Activated B cell treated with CpG ODN at 0.5 μM for 24 hours (primary cell): ENCODE measurements at regions not wholly inside any gene's neighbourhood (a gene's known extent, or its start where the extent isn't known, plus 50 kb on each side); places are given as distances from the start of the nearest gene placed in this dataset.

ENCODE experiments used
- ATAC-seq: fragments of 200-7000 bp; cut with Tn5 transposase; one replicate; pipeline ENCODE4 v1.10.0; 2021; ENCODE audit warnings: low read depth, mild to moderate bottlenecking, moderate library complexity
- CTCF ChIA-PET: fragments of 350-600 bp; sonication (Branson Sonifier 250); formaldehyde crosslinking; loops from one replicate; lab custom pipeline; 2021; ENCODE audit warnings: antibody characterized with exemption; lab: Charles Lee
- POLR2A ChIA-PET: fragments of 350-600 bp; sonication (Branson Sonifier 250); formaldehyde crosslinking; loops from one replicate; lab custom pipeline; 2021; ENCODE audit warnings: antibody characterized with exemption; lab: Charles Lee
- DNase-seq: peaks from one replicate; pipeline ENCODE4 v3.0.0; 2022
- H3K27ac Mint-ChIP-seq: one replicate; pipeline ENCODE4 v1.8.0; 2020; ENCODE audit warnings: mixed read lengths
- H3K27me3 Mint-ChIP-seq: one replicate; pipeline ENCODE4 v1.8.0; 2021; ENCODE audit warnings: mixed read lengths
- H3K36me3 Mint-ChIP-seq: one replicate; pipeline ENCODE4 v1.8.0; 2021; ENCODE audit warnings: low read depth, mixed read lengths
- H3K4me1 Mint-ChIP-seq: one replicate; pipeline ENCODE4 v1.8.0; 2021; ENCODE audit warnings: mixed read lengths
- H3K4me3 Mint-ChIP-seq: one replicate; pipeline ENCODE4 v1.8.0; 2020; ENCODE audit warnings: mild to moderate bottlenecking, mixed read lengths
- H3K9me3 Mint-ChIP-seq: one replicate; pipeline ENCODE4 v1.8.0; 2020; ENCODE audit warnings: mixed read lengths
- intact Hi-C: fragments of 100-400 bp; cut with micrococcal nuclease; formaldehyde crosslinking; loops from one replicate; pipeline ENCODE4 v1.15.1; 2024
- TF ChIP-seq, protein P1 (sequence below): fragments of 200-600 bp; IDR thresholded peaks from one replicate; pipeline ENCODE4 v1.8.0; 2022; ENCODE audit warnings: antibody characterized with exemption, mild to moderate bottlenecking

DNA sequence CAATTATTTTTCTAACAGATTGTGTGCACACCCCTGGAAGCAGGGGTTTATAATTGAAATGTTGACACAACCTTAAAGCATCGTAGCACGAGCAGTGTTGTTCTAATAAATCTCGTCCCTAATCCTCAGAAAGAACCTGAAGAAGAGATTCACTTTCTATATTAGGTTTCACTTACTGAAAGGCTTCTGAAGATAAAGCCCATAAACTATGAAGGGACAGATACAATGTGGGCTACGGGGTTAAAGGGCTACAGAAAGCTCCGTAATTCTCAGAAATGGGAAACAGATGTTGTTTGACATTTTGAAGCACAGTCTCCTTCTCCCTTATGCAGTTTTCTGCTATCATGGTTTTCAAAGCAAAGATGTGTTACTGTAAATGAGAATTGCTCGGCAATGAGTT lies 479.6 kb downstream of the GATA3 start:
- Mint-ChIP-seq H3K27ac (no peak overlapping the region), H3K4me3 (no peak overlapping the region), H3K27me3 (no peaks in the 10 kb centered on the region), H3K36me3 (no peaks in the 10 kb centered on the region), H3K9me3 (no peaks in the 10 kb centered on the region), H3K4me1 (no peaks in the 10 kb centered on the region)
- TF ChIP-seq, protein P1, sequence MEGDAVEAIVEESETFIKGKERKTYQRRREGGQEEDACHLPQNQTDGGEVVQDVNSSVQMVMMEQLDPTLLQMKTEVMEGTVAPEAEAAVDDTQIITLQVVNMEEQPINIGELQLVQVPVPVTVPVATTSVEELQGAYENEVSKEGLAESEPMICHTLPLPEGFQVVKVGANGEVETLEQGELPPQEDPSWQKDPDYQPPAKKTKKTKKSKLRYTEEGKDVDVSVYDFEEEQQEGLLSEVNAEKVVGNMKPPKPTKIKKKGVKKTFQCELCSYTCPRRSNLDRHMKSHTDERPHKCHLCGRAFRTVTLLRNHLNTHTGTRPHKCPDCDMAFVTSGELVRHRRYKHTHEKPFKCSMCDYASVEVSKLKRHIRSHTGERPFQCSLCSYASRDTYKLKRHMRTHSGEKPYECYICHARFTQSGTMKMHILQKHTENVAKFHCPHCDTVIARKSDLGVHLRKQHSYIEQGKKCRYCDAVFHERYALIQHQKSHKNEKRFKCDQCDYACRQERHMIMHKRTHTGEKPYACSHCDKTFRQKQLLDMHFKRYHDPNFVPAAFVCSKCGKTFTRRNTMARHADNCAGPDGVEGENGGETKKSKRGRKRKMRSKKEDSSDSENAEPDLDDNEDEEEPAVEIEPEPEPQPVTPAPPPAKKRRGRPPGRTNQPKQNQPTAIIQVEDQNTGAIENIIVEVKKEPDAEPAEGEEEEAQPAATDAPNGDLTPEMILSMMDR: no peak
- DNase-seq (no peak), ATAC-seq (no peak)
- intact Hi-C loops: no loop called here
- ChIA-PET POLR2A (no interaction called here), CTCF (no interaction called here)

DNA sequence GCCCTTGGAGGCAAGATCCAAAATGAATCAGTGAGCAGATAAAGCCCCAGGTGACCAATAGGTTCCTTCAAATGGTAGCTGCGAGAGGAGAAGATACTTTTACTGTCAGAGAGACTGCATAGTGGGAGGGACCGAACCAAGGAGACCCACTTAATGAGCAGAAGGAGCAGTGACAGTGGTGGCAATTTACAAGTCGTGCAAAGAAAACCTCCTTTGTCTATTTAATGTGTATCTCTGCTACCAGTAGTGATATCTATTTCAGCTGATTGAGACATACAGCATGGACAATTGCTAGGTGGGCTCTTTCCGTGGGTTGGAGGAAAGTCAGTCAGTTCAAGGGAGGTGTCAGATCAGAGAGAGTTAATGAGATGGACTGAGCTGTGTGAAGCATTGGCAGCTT lies 480.4 kb downstream of the GATA3 start:
- no peaks in the 10 kb centered on the region for H3K4me1 Mint-ChIP-seq
- intact Hi-C loops: no loop called here
- CTCF ChIA-PET: no interaction called here

DNA sequence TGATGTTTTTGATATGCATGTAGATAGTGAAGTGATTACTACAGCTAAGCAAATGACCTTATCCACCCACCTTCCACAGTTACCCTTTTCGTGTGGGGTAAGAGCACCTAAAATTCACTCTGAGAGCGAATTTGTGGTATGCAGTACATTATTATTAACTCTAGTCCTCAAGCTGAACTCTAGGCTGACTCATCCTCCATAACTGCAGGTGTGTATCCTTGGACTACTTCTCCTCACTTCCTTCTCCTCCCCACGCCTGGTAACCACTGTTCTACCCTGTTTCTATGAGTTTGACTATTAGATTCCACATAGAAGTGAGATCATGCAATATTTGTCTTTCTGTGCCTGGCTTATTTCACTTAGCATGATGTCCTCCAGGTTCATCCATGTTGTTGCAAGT lies 484.6 kb downstream of the GATA3 start:
- intact Hi-C loops: no loop called here
- POLR2A ChIA-PET: no interaction called here
- Mint-ChIP-seq H3K9me3 (peaks cover 4% of the 10 kb centered on the region), H3K4me1 (no peaks in the 10 kb centered on the region), H3K27ac (no peak overlapping the region), H3K36me3 (no peaks in the 10 kb centered on the region), H3K4me3 (no peak overlapping the region), H3K27me3 (no peaks in the 10 kb centered on the region)
- TF ChIP-seq, protein P1: no peak
- CTCF ChIA-PET: no interaction called here
- DNase-seq (no peak), ATAC-seq (no peak)

More for the DNA sequence above, 480.4 kb downstream of the GATA3 start:
- TF ChIP-seq, protein P1: no peak
- Mint-ChIP-seq H3K27me3 (no peaks in the 10 kb centered on the region), H3K4me3 (no peak overlapping the region), H3K9me3 (peaks cover 3% of the 10 kb centered on the region), H3K27ac (no peak overlapping the region), H3K36me3 (no peaks in the 10 kb centered on the region)
- DNase-seq (no peak), ATAC-seq (no peak)
- POLR2A ChIA-PET: no interaction called here

DNA sequence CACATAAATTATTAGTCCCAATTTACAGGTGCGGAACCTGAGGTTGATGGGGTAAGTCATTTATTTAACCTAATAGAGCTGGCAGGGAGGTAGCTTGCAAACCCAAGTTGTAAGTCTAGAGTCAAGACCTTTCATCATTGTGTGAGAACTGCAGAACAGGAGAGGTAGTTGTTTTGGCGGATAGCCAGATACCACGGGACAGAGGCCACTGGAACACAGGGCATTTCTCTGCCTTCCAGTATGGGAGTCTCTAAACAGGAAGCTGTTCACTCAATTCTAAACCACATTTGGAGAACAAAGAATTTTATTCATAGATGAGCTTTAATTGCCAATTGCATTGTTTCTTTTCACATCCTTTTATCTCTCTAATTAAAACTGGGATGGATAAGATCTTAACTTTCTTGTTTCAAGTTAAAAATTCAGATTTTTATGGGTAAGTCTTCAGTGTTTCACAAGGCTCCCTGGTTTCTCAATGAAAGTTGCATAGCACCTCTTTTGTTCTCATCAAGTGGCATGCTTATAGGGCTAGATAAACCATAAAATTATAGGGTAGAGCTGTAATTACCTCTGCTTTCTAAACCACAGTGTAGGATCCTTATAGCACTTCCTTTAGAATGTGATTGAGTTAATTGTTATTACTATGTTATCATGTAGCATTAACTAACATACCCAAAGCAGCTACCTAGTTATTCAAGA lies 489.0 kb downstream of the GATA3 start:
- no peaks in the 10 kb centered on the region for H3K27me3 Mint-ChIP-seq
- H3K9me3 Mint-ChIP-seq: peaks cover 4% of the 10 kb centered on the region
- no peaks in the 10 kb centered on the region for H3K4me1 Mint-ChIP-seq
- intact Hi-C loops: no loop called here
- ATAC-seq: no peak
- CTCF ChIA-PET: no interaction called here
- POLR2A ChIA-PET: no interaction called here
- H3K27ac Mint-ChIP-seq: no peak overlapping the region
- H3K4me3 Mint-ChIP-seq: no peak overlapping the region
- no peaks in the 10 kb centered on the region for H3K36me3 Mint-ChIP-seq
- DNase-seq: no peak
- TF ChIP-seq, protein P1: no peak

DNA sequence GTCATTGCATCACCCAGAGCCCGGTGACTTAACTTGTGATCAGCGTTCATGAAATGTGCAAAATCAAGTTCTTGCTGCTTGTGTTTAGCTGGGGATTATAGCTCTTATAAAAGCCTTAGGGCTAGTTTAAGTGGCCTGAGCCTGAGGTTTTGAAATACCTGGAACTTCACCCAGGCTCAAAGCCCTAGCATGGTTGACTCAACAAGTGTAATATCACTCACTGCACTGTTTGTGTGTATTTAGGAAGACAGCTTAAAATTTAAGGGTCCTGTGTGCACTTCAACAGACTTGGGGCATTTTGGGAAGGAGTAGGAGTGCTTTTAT lies 489.5 kb downstream of the GATA3 start:
- DNase-seq: no peak
- Mint-ChIP-seq H3K27me3 (no peaks in the 10 kb centered on the region), H3K27ac (no peak overlapping the region), H3K36me3 (no peaks in the 10 kb centered on the region), H3K4me3 (no peak overlapping the region), H3K9me3 (peaks cover 4% of the 10 kb centered on the region), H3K4me1 (no peaks in the 10 kb centered on the region)
- intact Hi-C loops: no loop called here
- TF ChIP-seq, protein P1: no peak
- CTCF ChIA-PET: no interaction called here
- no peak for ATAC-seq
- POLR2A ChIA-PET: no interaction called here
